DND-41 (cell line): ENCODE measurements at regions not wholly inside any gene's neighbourhood (a gene's known extent, or its start where the extent isn't known, plus 50 kb on each side); places are given as distances from the start of the nearest gene placed in this dataset.

Experiments
- ATAC-seq: fragments of 200-7000 bp; cut with Tn5 transposase; 3 replicates; pipeline ENCODE4 v1.9.1; 2021; ENCODE audit warnings: low read depth; ENCODE audit not compliant: insufficient read depth
- DNase-seq: peaks from one replicate; pipeline ENCODE4 v3.0.0-alpha.2; 2020
- H2AFZ ChIP-seq: 2 replicates; pipeline ENCODE4 v1.6.0; 2012; ENCODE audit warnings: low read depth, low read length
- H3K27ac ChIP-seq: 2 replicates; pipeline ENCODE4 v1.5.1; 2012; ENCODE audit warnings: low read length, inconsistent platforms
- H3K27me3 ChIP-seq: fragments of 200-600 bp; sonication (generic); 2 replicates; pipeline ENCODE4 v1.6.0; 2012; ENCODE audit warnings: low read length, mild to moderate bottlenecking, inconsistent platforms; ENCODE audit not compliant: insufficient read depth, poor library complexity
- H3K36me3 ChIP-seq: 2 replicates; pipeline ENCODE4 v1.5.1; 2012; ENCODE audit warnings: low read length, inconsistent platforms; ENCODE audit not compliant: insufficient read depth
- H3K4me1 ChIP-seq: 2 replicates; pipeline ENCODE4 v1.5.1; 2012; ENCODE audit warnings: mild to moderate bottlenecking, low read length; ENCODE audit not compliant: insufficient read depth
- H3K4me2 ChIP-seq: 2 replicates; pipeline ENCODE4 v1.6.0; 2012; ENCODE audit warnings: mild to moderate bottlenecking, moderate library complexity, low read length, inconsistent platforms; ENCODE audit not compliant: insufficient read depth
- H3K4me3 ChIP-seq, 2 experiments: fragments of 200-600 bp in 1 of 2; shearing (Covaris generic) in 1 of 2; 2 replicates each; pipeline ENCODE4 v1.5.1; 2012 to 2016; ENCODE audit warnings: inconsistent platforms in 2 of 2, low read length in 2 of 2, mild to moderate bottlenecking in 2 of 2, low read depth in 1 of 2, moderate library complexity in 1 of 2
- H3K79me2 ChIP-seq: 2 replicates; pipeline ENCODE4 v1.6.0; 2012; ENCODE audit warnings: low read length, inconsistent platforms; ENCODE audit not compliant: insufficient read depth
- H3K9ac ChIP-seq: 2 replicates; pipeline ENCODE4 v1.6.0; 2012; ENCODE audit warnings: low read depth, mild to moderate bottlenecking, inconsistent platforms, low read length, moderate library complexity
- H3K9me3 ChIP-seq: 2 replicates; pipeline ENCODE4 v1.5.1; 2012; ENCODE audit warnings: low read length, moderate library complexity, mild to moderate bottlenecking, inconsistent platforms; ENCODE audit not compliant: insufficient read depth, severe bottlenecking
- H4K20me1 ChIP-seq: 2 replicates; pipeline ENCODE4 v1.6.0; 2012; ENCODE audit warnings: low read length; ENCODE audit not compliant: insufficient read depth
- CTCF ChIP-seq: IDR thresholded peaks from 2 replicates; pipeline ENCODE4 v1.5.1; 2012; ENCODE audit warnings: borderline replicate concordance, low read length, moderate library complexity, mild to moderate bottlenecking; ENCODE audit not compliant: poor library complexity, severe bottlenecking; ENCODE audit errors: extremely low read depth
- EZH2 ChIP-seq: IDR thresholded peaks from 3 replicates; pipeline ENCODE4 v1.6.1; 2012; ENCODE audit warnings: borderline replicate concordance, low read depth, mild to moderate bottlenecking, moderate library complexity, low read length, inconsistent platforms; ENCODE audit not compliant: severe bottlenecking

GRCh38 chr2:239873656-239874635, 151.2 kb downstream of the NDUFA10 start:
- Histone ChIP-seq H3K27ac (peak overlapping the region; percentile 20; the same call in 1 of the 2 replicates), H3K79me2 (no peaks in the 10 kb centered on the region), H3K4me2 (no peak overlapping the region), H3K9me3 (no peaks in the 10 kb centered on the region), H3K27me3 (no peaks in the 10 kb centered on the region), H3K4me1 (peaks cover 9% of the 10 kb centered on the region), H2AFZ (no peak overlapping the region), H3K9ac (no peak overlapping the region), H3K4me3 (no peak overlapping the region), H3K36me3 (no peaks in the 10 kb centered on the region), H4K20me1 (no peaks in the 10 kb centered on the region)
- DNase-seq: peak; percentile 5
- ATAC-seq: no peak; the same call in 2 of the 3 replicates
- TF ChIP-seq CTCF (no peak), EZH2 (no peak)

- no peaks in the 10 kb centered on the region for H4K20me1 ChIP-seq
- H3K9me3 ChIP-seq: no peaks in the 10 kb centered on the region
- H3K27me3 ChIP-seq: no peaks in the 10 kb centered on the region
- ATAC-seq: 0 out of 3 replicates have a peak, but pooled peaks have one; percentile 27
- no peak overlapping the region for H2AFZ ChIP-seq
- no peak overlapping the region for H3K9ac ChIP-seq
- H3K4me1 ChIP-seq: no peaks in the 10 kb centered on the region
- no peak overlapping the region for H3K27ac ChIP-seq
- H3K4me3 ChIP-seq: no peak overlapping the region
- no peaks in the 10 kb centered on the region for H3K36me3 ChIP-seq
- no peak overlapping the region for H3K4me2 ChIP-seq
- no peak for DNase-seq
- H3K79me2 ChIP-seq: no peaks in the 10 kb centered on the region
- TF ChIP-seq CTCF: no peak
- no peak for TF ChIP-seq EZH2
Measured at GRCh38 chr2:239871481-239872435, 153.4 kb downstream of the NDUFA10 start.

- no peak overlapping the region for H3K4me3 ChIP-seq
- no peaks in the 10 kb centered on the region for H3K36me3 ChIP-seq
- no peak overlapping the region for H2AFZ ChIP-seq
- no peak overlapping the region for H3K9ac ChIP-seq
- H3K9me3 ChIP-seq: no peaks in the 10 kb centered on the region
- H3K27ac ChIP-seq: no peak overlapping the region
- no peaks in the 10 kb centered on the region for H3K4me1 ChIP-seq
- no peak for ATAC-seq
- H3K79me2 ChIP-seq: no peaks in the 10 kb centered on the region
- no peaks in the 10 kb centered on the region for H3K27me3 ChIP-seq
- no peak overlapping the region for H3K4me2 ChIP-seq
- no peak for DNase-seq
- TF ChIP-seq CTCF (no peak), EZH2 (no peak)
- no peaks in the 10 kb centered on the region for H4K20me1 ChIP-seq
Measured at GRCh38 chr2:239870863-239871262, 154.3 kb downstream of the NDUFA10 start.
